ENCODE measurements at regions not wholly inside any gene's neighbourhood (a gene's known extent, or its start where the extent isn't known, plus 50 kb on each side); places are given as distances from the start of the nearest gene placed in this dataset.

DNA sequence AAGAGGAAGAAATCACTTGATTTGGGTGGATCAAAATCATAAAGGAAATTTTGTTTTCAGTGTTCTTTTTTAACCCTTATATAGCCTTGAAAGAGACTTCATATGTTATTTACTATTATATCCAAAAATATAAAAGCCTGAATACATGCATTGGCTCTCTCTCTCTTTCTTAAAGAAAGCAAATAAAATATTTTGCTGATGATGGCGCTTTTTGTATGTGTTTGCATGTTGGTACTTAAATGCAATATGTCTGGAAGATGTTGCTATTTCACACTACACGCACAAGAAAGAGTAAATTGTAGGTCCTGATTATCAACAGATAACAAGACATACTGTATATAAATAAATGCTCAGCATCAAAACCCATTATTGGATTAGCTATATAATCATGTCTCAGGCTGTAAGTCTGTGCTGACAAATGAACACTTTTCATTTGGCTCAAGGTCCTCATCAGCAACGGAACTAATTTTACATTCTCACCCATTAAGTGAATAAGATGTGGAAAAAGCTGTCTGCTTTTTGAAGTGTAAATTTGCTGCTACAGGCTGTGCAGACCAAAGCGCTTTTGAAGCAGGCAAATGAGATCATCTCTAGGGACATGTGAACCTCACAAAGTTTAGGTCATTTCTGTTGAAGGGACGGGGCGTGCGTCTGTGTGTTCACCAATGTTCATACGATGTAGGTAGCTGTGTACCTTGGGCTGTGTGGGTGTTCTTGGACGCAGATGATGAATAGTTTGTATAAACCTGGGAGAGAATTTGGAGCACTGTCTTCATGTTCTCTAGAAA is 122.4 kb upstream of the LMO4 start:
- TF ChIP-seq CTCF (IDR thresholded peaks at IDR 0.05; ENCODE audit: extremely low read depth in 1 of 2, insufficient read depth in 1 of 2, low read depth in 1 of 2, low read length in 2 of 2) (no peak), POLR2A (IDR thresholded peaks at IDR 0.05; ENCODE audit: low read depth, low read length) (no peak), EZH2 (IDR thresholded peaks at IDR 0.05; ENCODE audit: borderline replicate concordance, low read depth, low read length, severe bottlenecking) (no peak), POLR2AphosphoS5 (IDR thresholded peaks at IDR 0.05; ENCODE audit: insufficient read depth, low read depth, low read length) (no peak), JUN (IDR thresholded peaks at IDR 0.05; ENCODE audit: borderline replicate concordance, insufficient read depth, insufficient read length, low read depth) (no peak)
- TF ChIP-seq, protein P1, sequence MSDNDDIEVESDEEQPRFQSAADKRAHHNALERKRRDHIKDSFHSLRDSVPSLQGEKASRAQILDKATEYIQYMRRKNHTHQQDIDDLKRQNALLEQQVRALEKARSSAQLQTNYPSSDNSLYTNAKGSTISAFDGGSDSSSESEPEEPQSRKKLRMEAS (IDR thresholded peaks at IDR 0.05; ENCODE audit: insufficient read depth, insufficient read length), result no peak
